ENCODE measurements at regions not wholly inside any gene's neighbourhood (a gene's known extent, or its start where the extent isn't known, plus 50 kb on each side); places are given as distances from the start of the nearest gene placed in this dataset.

DNA sequence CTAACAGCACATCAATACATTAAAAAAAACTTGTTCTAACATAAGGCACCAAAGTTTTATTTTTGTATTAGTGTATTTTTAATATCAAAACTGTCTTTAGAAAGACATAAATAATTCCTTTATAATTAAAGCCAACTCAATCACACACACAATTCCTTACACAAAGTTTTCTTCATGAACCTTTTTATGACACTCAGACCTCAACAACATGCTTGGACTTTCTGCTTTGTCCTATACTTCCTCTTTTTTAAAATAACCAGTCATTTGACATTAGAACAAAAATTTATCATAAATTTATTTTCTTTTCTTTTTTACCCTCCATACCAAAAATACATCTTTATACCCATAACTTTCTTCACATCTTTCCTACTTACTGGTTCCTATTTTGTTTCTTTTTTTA is 292.0 kb upstream of the ARID1B start:
- DNase-seq (ENCODE audit: low read depth, low spot score) = no peak
- Histone ChIP-seq H3K27ac (ENCODE audit: control insufficient read depth, insufficient read depth, low read length) (no peak overlapping the region), H3K4me3 (ENCODE audit: control insufficient read depth in 2 of 3, extremely low read depth in 1 of 3, insufficient read depth in 2 of 3, low read depth in 1 of 3, low read length in 3 of 3) (no peak overlapping the region), H2AFZ (ENCODE audit: control insufficient read depth, low read length) (no peak overlapping the region), H4K20me1 (ENCODE audit: control insufficient read depth, extremely low read depth, insufficient read depth, low read length) (no peaks in the 10 kb centered on the region), H3K4me2 (ENCODE audit: control insufficient read depth, extremely low read depth, insufficient read depth, low read depth, low read length) (no peak overlapping the region), H3K9me3 (ENCODE audit: control insufficient read depth, low read depth, low read length) (no peaks in the 10 kb centered on the region), H3K36me3 (ENCODE audit: control insufficient read depth in 2 of 2, extremely low read depth in 1 of 2, insufficient read depth in 2 of 2, low read length in 2 of 2) (no peaks in the 10 kb centered on the region), H3K27me3 (ENCODE audit: control insufficient read depth, extremely low read depth, insufficient read depth, low read length) (no peaks in the 10 kb centered on the region), H3K4me1 (ENCODE audit: control insufficient read depth, extremely low read depth, insufficient read depth, low read length) (no peaks in the 10 kb centered on the region), H3K9me1 (ENCODE audit: control insufficient read depth, extremely low read depth, insufficient read depth, low read length) (no peaks in the 10 kb centered on the region), H3K79me2 (ENCODE audit: control insufficient read depth, insufficient read depth, low read length) (no peaks in the 10 kb centered on the region), H3K9ac (ENCODE audit: control insufficient read depth, extremely low read depth, insufficient read depth, low read length) (no peak overlapping the region)
- no peak for TF ChIP-seq EZH2 (IDR thresholded peaks at IDR 0.05; ENCODE audit: low read length)
- TF ChIP-seq, protein P1, sequence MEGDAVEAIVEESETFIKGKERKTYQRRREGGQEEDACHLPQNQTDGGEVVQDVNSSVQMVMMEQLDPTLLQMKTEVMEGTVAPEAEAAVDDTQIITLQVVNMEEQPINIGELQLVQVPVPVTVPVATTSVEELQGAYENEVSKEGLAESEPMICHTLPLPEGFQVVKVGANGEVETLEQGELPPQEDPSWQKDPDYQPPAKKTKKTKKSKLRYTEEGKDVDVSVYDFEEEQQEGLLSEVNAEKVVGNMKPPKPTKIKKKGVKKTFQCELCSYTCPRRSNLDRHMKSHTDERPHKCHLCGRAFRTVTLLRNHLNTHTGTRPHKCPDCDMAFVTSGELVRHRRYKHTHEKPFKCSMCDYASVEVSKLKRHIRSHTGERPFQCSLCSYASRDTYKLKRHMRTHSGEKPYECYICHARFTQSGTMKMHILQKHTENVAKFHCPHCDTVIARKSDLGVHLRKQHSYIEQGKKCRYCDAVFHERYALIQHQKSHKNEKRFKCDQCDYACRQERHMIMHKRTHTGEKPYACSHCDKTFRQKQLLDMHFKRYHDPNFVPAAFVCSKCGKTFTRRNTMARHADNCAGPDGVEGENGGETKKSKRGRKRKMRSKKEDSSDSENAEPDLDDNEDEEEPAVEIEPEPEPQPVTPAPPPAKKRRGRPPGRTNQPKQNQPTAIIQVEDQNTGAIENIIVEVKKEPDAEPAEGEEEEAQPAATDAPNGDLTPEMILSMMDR (optimal IDR thresholded peaks at IDR 0.05 in 1 of 3, IDR thresholded peaks at IDR 0.05 in 1 of 3, conservative IDR thresholded peaks at IDR 0.05 in 1 of 3; ENCODE audit: extremely low read depth in 1 of 3, insufficient read depth in 2 of 3, low read length in 3 of 3) = no peak
- dilution Hi-C loops (cut with MboI; ENCODE audit: extremely low pct_ligation_motif_present, low sequenced_read_pairs) = no loop called here
- FAIRE-seq = no peak

DNA sequence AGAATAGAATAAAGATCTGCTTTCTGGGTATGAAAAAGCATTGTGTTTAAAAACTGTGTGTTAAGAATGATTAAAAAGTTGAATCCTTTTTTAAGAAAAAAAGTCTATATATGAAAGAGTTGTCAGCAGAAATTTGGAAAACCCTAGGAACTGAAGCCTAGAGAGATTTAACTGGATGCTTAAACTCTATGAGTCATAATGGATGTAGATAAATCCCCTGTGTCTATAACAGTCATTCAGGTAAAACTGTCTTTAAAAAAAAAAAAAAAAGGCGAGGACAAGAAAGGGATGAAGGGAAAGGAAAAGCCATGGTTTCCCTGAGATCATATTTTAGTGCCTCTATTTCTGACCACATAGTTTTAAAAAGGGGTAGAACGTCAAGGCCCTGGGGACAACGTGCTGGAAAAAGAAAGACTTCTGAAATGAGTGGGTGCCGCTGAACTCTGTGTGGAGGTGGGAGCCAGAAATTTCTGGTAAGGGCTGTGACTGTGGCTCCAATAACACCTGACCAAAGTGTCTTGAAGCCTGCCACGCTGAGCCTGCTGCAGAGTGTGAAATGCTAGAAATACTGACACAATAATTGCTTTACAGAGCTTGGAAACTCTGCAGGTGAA is 302.6 kb upstream of the ARID1B start:
- no peaks in the 10 kb centered on the region for H4K20me1 ChIP-seq (ENCODE audit: control insufficient read depth, extremely low read depth, insufficient read depth, low read length)
- no peak overlapping the region for H3K4me2 ChIP-seq (ENCODE audit: control insufficient read depth, extremely low read depth, insufficient read depth, low read depth, low read length)
- dilution Hi-C loops (cut with MboI; ENCODE audit: extremely low pct_ligation_motif_present, low sequenced_read_pairs) = no loop called here
- no peak overlapping the region for H2AFZ ChIP-seq (ENCODE audit: control insufficient read depth, low read length)
- no peak for TF ChIP-seq EZH2 (IDR thresholded peaks at IDR 0.05; ENCODE audit: low read length)
- TF ChIP-seq, protein P1 (optimal IDR thresholded peaks at IDR 0.05 in 1 of 3, IDR thresholded peaks at IDR 0.05 in 1 of 3, conservative IDR thresholded peaks at IDR 0.05 in 1 of 3; ENCODE audit: extremely low read depth in 1 of 3, insufficient read depth in 2 of 3, low read length in 3 of 3) = no peak
- no peak overlapping the region for H3K4me3 ChIP-seq (ENCODE audit: control insufficient read depth in 2 of 3, extremely low read depth in 1 of 3, insufficient read depth in 2 of 3, low read depth in 1 of 3, low read length in 3 of 3)
- no peaks in the 10 kb centered on the region for H3K9me1 ChIP-seq (ENCODE audit: control insufficient read depth, extremely low read depth, insufficient read depth, low read length)
- no peaks in the 10 kb centered on the region for H3K79me2 ChIP-seq (ENCODE audit: control insufficient read depth, insufficient read depth, low read length)
- H3K9me3 ChIP-seq (ENCODE audit: control insufficient read depth, low read depth, low read length) = no peaks in the 10 kb centered on the region
- H3K27me3 ChIP-seq (ENCODE audit: control insufficient read depth, extremely low read depth, insufficient read depth, low read length) = no peaks in the 10 kb centered on the region
- no peaks in the 10 kb centered on the region for H3K36me3 ChIP-seq (ENCODE audit: control insufficient read depth in 2 of 2, extremely low read depth in 1 of 2, insufficient read depth in 2 of 2, low read length in 2 of 2)
- no peak overlapping the region for H3K9ac ChIP-seq (ENCODE audit: control insufficient read depth, extremely low read depth, insufficient read depth, low read length)
- no peaks in the 10 kb centered on the region for H3K4me1 ChIP-seq (ENCODE audit: control insufficient read depth, extremely low read depth, insufficient read depth, low read length)
- DNase-seq (ENCODE audit: low read depth, low spot score) = no peak
- no peak overlapping the region for H3K27ac ChIP-seq (ENCODE audit: control insufficient read depth, insufficient read depth, low read length)
- no peak for FAIRE-seq

Measured in keratinocyte (primary cell).